ENCODE measurements at regions not wholly inside any gene's neighbourhood (a gene's known extent, or its start where the extent isn't known, plus 50 kb on each side); places are given as distances from the start of the nearest gene placed in this dataset.

DNA sequence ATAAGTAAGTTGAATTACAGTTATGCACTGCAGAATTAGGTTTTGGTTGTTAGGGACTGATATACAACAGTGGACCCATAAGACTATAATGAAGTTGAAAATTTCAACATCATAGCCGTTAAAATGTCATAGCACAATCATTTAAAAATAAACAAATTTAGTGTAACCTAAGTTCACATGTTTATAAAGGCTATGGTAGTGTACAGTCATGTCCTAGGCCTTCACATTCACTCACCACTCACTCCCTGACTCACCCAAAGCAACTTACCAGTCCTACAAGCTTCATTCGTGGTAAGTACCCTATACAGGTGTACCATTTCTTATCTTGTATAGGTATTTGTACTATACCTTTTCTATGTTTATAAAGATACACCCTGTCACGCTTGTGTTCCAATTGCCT, 113.7 kb downstream of the RAB11FIP2 start:
- DNase-seq: no peak

DNA sequence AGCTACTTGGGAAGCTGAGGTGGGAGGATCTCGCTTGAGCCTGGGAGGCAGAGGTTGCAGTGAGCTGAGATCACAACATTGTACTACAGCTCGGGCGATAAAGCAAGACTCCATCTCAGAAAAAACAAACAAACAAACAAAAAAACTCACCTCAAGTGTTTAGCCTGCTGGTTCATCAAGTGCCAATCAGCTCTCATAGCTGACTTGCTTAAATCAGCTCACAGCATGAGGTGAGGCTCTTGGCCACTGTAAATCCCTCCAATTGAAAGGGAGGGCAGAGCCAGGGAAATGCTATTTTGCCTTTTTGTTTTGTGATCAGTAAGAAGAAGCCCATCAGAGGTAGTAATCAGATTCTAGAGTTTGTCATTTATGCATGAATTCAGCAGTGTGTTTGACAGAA, 112.3 kb downstream of the RAB11FIP2 start:
- DNase-seq: no peak

DNA sequence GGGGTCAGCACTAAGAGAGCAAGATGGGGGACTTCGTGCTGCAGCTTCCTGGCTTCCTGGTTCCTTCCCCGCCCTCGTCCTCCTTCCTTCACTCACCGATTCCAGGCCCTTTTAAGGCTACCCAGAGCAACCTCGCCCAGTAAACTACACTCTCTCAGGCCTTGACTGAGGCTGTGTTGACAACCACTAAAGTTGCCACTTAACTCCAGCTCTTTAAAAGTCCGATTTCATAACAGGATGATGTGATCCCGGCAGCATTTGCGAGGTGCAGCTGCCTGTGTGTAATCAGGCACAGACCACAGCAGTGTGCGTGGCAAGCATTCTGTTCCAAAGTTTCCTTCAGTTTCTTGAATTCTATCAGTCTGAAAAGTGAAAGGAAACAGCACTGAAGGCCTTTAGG, 110.6 kb downstream of the RAB11FIP2 start:
- no peak for DNase-seq

DNA sequence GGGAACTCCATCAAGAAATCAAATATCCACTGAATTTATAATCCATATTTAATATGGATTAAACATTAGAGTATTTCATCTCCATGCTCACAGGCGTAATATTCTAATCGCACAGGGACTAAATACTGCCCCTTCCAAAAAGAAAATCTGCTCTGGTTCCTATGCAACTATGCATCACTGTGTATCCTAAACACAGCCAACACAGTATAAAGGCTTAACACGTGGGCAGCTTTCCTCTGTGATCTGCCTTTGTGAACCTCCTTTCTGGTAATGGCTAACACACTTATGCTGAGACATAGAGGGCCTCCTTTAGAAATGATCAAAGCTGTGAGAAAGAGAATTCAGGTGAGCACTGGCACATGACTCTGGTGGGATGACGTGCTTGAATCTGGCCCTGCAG, 110.2 kb downstream of the RAB11FIP2 start:
- no peak for DNase-seq

DNA sequence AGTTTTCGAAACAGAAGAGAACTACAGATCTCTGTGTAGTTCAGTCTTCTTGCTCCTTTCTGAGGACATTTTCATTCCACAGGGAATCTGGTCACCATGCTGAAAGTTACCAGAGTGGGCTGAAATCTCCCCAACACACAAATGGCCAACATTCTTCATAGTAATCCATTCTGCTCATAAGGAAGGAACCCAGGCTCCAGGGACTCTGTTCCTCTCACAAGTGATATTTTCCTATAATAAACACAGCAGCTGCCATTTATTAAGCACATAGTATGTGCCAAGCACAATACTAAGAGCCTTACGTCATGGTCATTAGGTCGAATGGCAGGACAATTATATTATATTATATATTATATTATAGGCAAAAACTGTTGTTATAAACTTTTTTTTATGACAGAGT, 109.8 kb downstream of the RAB11FIP2 start:
- DNase-seq: no peak

DNA sequence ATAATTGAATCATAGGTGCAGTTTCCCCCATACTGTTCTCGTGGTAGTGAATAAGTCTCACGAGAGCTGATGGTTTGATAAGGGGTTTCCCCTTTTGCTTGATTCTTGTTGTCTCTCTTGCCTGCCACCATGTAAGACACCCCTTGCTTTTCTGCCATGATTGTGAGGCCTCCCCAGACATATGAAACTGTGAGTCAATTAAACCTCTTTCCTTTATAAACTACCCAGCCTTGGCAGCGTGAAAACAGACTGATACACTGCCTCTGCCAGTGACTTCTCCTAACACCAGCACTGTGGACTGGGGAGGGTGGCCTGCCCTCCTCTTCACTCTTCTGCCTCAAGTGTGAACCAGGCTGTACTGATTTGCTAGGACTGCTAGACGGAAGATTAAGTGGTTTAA, 108.6 kb downstream of the RAB11FIP2 start:
- DNase-seq: no peak

DNA sequence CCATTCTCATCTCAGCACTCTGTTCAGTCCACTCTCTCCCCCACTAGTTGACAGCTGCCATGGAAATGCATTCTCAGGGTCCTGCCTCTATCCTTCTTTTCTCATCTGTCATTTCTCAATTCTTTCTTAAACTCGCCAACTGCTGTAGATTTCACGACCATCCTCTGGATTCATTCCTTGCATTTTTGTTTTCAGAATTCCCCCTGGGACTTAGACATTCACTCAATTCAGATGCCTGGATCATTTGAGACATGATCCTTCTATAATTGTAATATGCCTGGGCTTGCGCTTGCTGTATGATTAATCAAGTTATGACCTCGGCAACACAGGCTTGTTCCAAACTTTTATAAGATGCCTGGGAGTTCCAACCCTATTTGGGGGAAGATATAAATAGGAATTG, 104.5 kb downstream of the RAB11FIP2 start:
- DNase-seq: no peak

DNA sequence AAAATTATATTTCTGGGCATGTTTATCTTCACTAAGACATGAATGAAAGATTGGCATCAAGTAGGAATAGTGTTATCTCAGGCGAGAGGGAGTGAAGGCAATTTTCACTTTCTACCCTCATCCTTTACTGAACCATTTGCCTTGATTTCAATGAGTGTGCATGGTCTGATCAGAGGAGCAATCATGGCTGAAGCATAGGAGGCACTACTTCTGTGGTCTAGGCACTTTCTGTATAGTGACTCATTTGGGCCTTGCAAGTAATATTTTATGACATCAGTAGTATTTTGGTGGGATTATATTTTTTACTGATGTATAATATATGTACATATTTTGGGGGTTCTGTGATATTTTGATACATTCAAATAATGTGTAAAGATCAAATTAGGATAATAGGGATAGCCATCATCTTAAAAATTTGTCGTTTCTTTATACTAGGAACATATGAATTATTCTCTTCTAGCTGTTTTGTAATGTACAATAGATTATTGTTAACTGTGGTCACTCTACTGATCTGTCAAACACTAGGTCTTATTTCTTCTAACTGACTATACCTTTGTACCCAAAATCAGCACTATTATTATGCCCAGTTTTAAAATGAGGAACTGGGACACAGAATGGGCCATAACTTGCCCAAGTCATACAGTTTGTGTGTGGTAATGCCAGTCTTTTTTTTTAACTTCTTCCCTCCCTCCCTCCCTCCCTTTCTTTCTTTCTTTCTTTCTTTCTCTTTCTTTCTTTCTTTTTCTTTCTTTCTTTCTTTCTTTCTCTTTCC, 101.9 kb downstream of the RAB11FIP2 start:
- no peak for DNase-seq

DNA sequence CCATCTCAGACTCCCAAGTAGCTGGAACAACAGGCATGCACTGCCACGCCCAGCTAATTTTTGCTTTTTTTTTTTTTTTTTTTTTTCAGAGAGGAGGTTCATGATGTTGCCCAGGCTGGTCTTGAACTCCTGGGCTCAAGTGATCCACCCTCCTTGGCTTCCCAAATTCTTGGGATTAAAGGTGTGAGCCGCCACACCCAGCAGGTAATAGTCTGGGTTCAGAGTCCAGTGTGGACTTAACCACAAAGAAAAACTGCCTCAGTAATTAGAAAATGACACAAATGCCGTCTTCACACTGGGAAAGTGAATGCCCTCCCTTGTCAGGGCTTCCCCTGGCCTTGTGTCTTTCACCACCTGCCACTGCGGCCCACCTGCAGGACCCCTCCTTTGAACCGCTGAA, 101.1 kb downstream of the RAB11FIP2 start:
- DNase-seq: no peak

DNA sequence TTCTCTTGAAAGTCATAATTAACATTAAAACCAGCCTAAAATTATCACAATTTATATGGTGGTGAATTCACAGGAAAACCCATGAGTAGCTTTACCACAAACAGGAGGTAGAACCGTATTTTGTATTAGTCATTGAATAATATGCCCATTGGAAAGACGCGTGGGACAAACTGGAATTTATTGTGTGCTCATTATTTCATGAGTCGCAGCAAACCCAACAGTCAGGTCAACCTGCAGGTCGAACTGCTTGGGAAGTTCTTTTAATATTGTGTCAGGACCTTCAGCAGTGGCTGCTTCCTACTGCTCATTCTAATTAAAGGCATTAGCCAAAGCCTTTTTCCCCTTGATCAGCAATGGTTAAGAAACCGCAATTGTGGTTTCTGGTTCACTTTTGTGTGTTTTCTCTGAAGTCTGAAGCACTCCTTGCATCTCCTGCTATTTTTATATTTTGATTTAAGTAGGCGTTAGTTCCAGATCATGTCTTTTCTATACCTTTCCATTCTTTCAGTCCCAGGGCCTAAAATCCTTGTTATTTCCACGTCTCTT, 100.1 kb downstream of the RAB11FIP2 start:
- no peak for DNase-seq

DNA sequence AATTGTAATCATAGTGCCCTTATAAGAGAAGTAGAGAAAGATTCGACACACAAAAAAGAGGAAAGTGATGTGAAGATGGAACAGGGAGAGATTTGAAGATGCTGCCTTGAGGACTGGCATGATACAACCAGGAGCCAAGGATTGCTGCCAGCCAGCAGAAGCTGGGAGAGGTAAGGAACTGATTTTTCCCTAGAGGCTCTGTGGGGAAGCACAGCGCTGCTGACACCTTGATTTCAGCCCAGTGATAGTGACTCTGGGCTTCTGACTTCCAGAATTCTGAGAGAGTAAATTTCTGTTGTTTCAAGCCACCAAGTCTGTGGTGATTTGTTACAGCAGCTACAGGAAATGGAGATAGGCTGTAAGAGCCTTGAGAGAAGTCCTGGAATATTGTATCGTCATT, 98.2 kb downstream of the RAB11FIP2 start:
- DNase-seq: no peak

DNA sequence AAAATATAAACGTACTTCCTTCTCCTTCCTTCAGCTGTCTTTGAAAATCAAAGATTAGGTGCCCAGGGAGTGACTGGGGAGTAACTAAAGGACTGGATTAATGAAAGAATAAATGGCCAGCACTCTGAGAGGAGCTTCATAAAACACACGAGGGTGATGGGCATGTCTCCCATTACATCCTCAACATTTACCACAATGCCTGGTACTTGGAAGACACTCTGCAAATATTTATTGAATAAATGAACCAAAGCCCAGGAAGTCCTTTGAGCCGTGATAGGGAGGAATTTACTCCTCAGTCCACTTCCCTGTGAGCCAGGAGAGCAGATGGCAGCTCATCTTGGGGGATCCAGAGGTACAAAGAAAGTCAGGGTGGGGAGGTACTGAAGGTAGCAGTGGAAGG, 96.3 kb downstream of the RAB11FIP2 start:
- DNase-seq: no peak
